ENCODE measurements at regions not wholly inside any gene's neighbourhood (a gene's known extent, or its start where the extent isn't known, plus 50 kb on each side); places are given as distances from the start of the nearest gene placed in this dataset.
A peak's percentile ranks its signal among the peaks of the same experiment; 100 is the strongest.

GRCh38 chr10:128497660-128498377 is 371.6 kb upstream of the MKI67 start:
- no peak for DNase-seq (ENCODE audit: low spot score)

GRCh38 chr10:128498378-128498730 is 372.1 kb upstream of the MKI67 start:
- no peak for DNase-seq (ENCODE audit: low spot score)

- no peak for DNase-seq (ENCODE audit: low spot score)
Observed at GRCh38 chr10:128498746-128499145, 372.5 kb upstream of the MKI67 start.

- no peak for DNase-seq (ENCODE audit: low spot score)
Observed at GRCh38 chr10:128499486-128499885, 373.3 kb upstream of the MKI67 start.

GRCh38 chr10:128499956-128500355 is 373.7 kb upstream of the MKI67 start:
- DNase-seq (ENCODE audit: low spot score), result no peak

GRCh38 chr10:128500642-128501041 is 374.4 kb upstream of the MKI67 start:
- no peak for DNase-seq (ENCODE audit: low spot score)

- no peak for DNase-seq (ENCODE audit: low spot score)
Observed at GRCh38 chr10:128505346-128505745, 379.1 kb upstream of the MKI67 start.

GRCh38 chr10:128506423-128506822 is 380.2 kb upstream of the MKI67 start:
- no peak for DNase-seq (ENCODE audit: low spot score)

- DNase-seq (ENCODE audit: low spot score), result no peak
Observed at GRCh38 chr10:128507066-128507465, 380.8 kb upstream of the MKI67 start.

- no peak for DNase-seq (ENCODE audit: low spot score)
Observed at GRCh38 chr10:128511284-128511683, 385.1 kb upstream of the MKI67 start.

- no peak for DNase-seq (ENCODE audit: low spot score)
Observed at GRCh38 chr10:128512767-128513166, 386.5 kb upstream of the MKI67 start.

- no peak for DNase-seq (ENCODE audit: low spot score)
Observed at GRCh38 chr10:128514536-128514935, 388.3 kb upstream of the MKI67 start.

GRCh38 chr10:128516180-128516579 is 390.0 kb upstream of the MKI67 start:
- no peak for DNase-seq (ENCODE audit: low spot score)

- no peak for DNase-seq (ENCODE audit: low spot score)
Observed at GRCh38 chr10:128517167-128517566, 390.9 kb upstream of the MKI67 start.

GRCh38 chr10:128518000-128518399 is 391.8 kb upstream of the MKI67 start:
- no peak for DNase-seq (ENCODE audit: low spot score)

- DNase-seq (ENCODE audit: low spot score), result no peak
Observed at GRCh38 chr10:128519581-128519980, 393.4 kb upstream of the MKI67 start.

GRCh38 chr10:128520211-128520815 is 394.1 kb upstream of the MKI67 start:
- DNase-seq (ENCODE audit: low spot score), result no peak

- DNase-seq (ENCODE audit: low spot score), result no peak
Observed at GRCh38 chr10:128522551-128523308, 396.5 kb upstream of the MKI67 start.

GRCh38 chr10:128525444-128525843 is 399.2 kb upstream of the MKI67 start:
- DNase-seq (ENCODE audit: low spot score), result no peak

- no peak for DNase-seq (ENCODE audit: low spot score)
Observed at GRCh38 chr10:128525936-128526335, 399.7 kb upstream of the MKI67 start.

- DNase-seq (ENCODE audit: low spot score), result peak; percentile 64
Observed at GRCh38 chr10:128526791-128527375, 400.7 kb upstream of the MKI67 start.

GRCh38 chr10:128527711-128528110 is 401.5 kb upstream of the MKI67 start:
- DNase-seq (ENCODE audit: low spot score), result peak; percentile 39

- no peak for DNase-seq (ENCODE audit: low spot score)
Observed at GRCh38 chr10:128528167-128528566, 401.9 kb upstream of the MKI67 start.

Data from putamen (tissue), 1 donor.